ENCODE measurements at regions not wholly inside any gene's neighbourhood (a gene's known extent, or its start where the extent isn't known, plus 50 kb on each side); places are given as distances from the start of the nearest gene placed in this dataset.

GRCh38 chr4:152156442-152156841 lies 379.4 kb downstream of the FBXW7 start:
- no peak for DNase-seq

DNA sequence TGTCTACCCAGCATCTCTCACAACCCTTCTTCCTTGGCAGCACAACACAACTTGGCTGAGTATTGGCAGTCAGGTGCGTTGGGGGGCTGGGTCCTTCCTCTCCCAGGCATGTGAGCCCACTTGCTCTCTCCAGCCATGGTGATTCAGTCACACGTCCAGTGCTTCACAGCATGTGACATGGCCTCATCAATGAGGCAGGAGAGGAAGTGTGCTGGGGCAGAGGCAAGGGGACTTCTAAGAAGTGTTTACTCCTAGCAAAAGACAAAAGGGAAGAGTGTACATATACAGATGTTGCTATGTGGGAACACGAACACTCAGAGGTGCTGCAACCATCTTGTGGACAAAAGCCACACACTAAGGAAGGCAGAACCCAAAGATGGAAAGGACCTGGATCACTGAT lies 380.8 kb downstream of the FBXW7 start:
- no peak for DNase-seq

DNA sequence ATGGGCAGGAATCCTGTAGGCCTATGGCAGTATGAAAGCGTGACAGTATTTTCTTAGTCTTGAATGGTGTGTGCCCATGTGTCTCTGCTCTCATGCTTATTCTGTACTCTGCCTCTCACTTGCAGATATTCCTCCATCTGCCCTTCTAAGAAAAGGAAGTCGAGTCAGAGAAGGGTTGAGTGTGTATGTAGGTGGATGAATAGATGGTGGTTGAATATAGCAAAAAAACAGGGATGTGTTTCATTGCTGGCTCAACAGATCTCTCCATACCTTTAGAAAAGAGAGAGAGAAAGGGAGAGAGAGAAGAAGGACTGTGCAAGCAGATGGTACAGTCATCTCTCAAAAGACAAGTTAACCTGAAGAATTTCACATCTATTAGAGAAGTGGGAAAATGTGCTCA lies 381.5 kb downstream of the FBXW7 start:
- no peak for DNase-seq

- no peak for DNase-seq
Measured at GRCh38 chr4:152153476-152154270, 382.2 kb downstream of the FBXW7 start.

DNA sequence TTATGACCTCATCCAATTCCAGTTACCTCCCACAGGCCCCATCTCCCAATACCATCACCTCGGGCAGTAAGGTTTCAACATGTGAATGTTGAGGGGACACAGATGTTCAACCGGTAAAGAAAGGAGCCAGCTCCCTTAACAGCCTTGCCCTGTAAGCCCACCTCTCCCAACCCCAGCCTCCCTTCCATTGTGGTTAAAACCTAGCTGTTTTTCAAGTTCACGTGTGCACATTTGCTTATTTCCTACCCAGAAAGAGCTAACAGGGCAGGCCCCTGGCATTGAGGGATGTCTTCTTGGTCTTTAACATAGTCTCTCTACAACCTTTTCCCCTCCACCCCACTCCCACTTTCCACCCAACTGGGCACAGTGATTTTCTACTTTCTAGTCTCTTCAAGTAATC lies 385.7 kb downstream of the FBXW7 start:
- DNase-seq = no peak

DNA sequence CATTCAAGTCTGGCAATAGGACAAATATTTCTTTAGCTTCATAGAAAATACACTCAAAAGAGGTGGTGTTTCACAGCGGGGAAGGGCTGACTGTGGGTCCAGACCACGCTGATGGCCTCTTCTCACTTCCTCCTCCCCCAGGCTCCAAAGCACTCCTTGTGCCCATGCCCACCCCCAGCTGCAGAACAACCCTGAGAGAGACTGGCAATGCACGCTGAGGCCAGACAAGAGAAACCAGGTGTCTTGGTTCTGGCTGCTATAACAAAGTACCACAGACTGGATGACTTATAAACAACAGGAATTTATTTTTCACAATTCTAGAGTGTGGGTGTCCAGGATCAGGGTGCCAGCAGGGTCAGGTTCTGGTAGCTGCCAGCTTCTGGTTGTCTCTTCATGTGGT lies 386.1 kb downstream of the FBXW7 start:
- no peak for DNase-seq

DNA sequence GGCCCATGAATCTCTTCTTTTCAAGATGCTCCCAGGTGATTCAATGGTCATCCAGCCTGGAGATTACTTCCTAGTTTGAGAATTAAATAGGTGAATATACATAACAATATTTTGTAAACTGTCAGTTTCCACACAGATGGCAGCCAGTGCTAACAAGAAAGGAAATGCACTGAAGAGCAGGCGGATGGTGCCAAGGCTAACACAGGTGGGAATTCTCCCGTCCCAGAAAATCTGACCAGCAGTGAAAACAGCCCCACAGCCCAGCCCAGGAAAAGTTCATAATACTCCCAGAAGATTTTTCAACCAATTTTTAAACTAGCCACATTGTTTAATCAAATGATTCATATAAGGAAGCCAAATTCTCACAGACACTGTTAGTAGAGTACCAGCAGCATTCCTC lies 387.2 kb upstream of the GATB start:
- no peak for DNase-seq

DNA sequence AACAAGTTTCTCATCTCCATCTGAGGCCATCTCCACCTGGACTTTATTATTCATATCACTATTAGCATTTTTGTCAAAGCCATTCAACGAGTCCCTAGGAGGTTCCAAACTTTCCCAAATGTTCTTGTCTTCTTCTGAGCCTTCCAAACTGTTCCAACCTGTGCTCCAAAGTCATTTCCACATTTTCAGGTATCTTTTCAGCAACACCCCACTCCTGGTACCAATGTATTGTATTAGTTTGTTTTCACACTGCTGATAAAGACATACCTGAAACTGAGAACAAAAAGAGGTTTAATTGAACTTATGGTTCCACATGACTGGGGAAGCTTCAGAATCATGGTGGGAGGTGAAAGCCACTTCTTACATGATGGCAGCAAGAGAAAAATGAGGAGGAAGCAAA lies 385.4 kb upstream of the GATB start:
- no peak for DNase-seq

GRCh38 chr4:152143806-152144205 lies 383.0 kb upstream of the GATB start:
- no peak for DNase-seq

- DNase-seq = no peak
Measured at GRCh38 chr4:152138451-152138850, 377.6 kb upstream of the GATB start.

GRCh38 chr4:152132776-152133175 lies 372.0 kb upstream of the GATB start:
- DNase-seq = no peak

- no peak for DNase-seq
Measured at GRCh38 chr4:152128356-152128755, 367.5 kb upstream of the GATB start.

GRCh38 chr4:152126238-152126637 lies 365.4 kb upstream of the GATB start:
- no peak for DNase-seq

- no peak for DNase-seq
Measured at GRCh38 chr4:152118819-152119553, 358.2 kb upstream of the GATB start.

- no peak for DNase-seq
Measured at GRCh38 chr4:152117933-152118507, 357.2 kb upstream of the GATB start.

DNA sequence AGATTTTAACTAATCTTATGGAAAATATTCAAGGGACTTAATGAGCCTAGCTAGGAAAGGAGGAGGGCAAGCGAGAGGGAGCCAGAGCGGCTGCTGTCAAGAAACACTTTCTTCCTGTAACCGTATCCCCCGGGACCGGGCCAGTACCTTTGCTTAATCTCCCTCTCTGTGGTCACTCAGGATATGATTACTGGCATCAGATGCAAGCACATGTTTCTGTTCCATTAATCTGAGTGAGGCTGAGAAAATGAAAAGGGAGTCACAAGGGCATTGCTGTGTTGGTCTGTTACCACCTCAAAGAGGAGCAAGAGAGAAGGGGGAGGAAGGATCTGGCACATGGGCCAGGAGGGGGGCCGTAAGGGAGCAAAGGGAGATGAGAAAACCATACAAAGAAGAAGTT lies 356.7 kb upstream of the GATB start:
- no peak for DNase-seq

GRCh38 chr4:152117054-152117453 lies 356.2 kb upstream of the GATB start:
- DNase-seq = no peak

DNA sequence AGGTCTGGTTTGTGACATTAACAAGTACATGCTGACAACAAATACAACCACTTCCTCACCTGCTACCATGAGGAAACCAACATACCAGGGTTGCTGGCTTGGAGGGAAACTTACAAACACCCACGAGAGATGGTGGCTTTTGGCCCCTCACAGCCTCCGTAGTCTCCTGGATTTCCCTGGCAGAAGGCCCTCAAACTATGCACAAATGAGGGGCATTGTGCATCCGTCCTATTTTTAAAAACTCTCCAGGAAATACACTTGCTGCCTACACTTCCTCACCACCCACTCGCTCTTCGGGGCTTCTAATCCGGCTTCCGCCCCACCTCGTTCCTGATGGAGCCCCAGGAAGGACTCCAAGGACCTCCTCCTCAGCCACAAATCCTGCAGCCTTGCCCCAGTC lies 355.0 kb upstream of the GATB start:
- DNase-seq = no peak

DNA sequence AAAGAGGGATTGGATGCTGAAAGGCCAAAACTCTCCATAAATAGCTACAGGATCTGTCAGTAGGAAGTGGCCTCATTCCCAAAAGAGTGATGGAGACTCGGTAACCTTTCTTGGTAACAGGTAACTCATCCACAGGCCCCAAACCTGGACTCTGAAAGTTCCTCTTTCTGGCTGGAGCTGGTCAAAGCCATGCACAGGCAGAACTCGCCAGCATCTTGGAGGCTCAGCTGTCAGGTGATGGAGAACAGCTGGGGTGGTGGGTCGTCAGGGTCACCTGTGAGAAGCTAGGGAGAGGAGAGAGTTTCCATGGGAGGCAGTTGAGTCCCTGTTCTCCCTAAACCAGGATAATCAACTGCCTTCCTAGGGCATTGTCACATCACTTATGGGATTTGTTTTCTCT lies 354.3 kb upstream of the GATB start:
- no peak for DNase-seq

- DNase-seq = no peak
Measured at GRCh38 chr4:152114562-152114961, 353.8 kb upstream of the GATB start.

GRCh38 chr4:152112887-152113286 lies 352.1 kb upstream of the GATB start:
- no peak for DNase-seq

- no peak for DNase-seq
Measured at GRCh38 chr4:152112190-152112589, 351.4 kb upstream of the GATB start.

DNA sequence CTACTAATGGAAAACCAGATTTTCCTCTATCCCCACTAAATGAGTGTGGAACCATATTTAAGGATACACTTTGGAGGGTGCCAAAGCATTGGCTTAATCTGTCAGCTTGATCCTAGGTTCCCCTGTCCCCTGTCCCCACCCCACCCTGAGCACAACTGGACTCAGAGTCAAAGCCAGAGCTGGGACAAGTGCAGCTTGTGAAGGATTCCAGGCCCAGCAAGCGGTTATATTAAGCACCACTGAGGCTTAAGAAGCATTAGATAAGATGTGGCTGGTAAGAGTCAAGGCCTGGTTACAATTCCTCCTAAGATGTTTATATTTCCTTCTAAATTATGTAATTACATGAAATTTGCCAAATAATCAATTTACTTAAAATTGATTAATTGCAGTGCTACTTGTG lies 350.0 kb upstream of the GATB start:
- no peak for DNase-seq
